GM19468 (cell line): ENCODE measurements at regions not wholly inside any gene's neighbourhood (a gene's known extent, or its start where the extent isn't known, plus 50 kb on each side); places are given as distances from the start of the nearest gene placed in this dataset.
"Not testable (repeated sequence)": the region's sequence is repeated elsewhere in the genome, so short reads cannot be mapped to it uniquely, and the experiment has no call there.

Source experiments
- ATAC-seq: cut with Tn5 transposase; IDR thresholded peaks from one replicate; pipeline ENCODE4 v1.9.1; 2021; ENCODE audit warnings: mild to moderate bottlenecking, moderate library complexity, moderate number of reproducible peaks; ENCODE audit not compliant: unreplicated experiment; ENCODE audit errors: extremely low read depth

DNA sequence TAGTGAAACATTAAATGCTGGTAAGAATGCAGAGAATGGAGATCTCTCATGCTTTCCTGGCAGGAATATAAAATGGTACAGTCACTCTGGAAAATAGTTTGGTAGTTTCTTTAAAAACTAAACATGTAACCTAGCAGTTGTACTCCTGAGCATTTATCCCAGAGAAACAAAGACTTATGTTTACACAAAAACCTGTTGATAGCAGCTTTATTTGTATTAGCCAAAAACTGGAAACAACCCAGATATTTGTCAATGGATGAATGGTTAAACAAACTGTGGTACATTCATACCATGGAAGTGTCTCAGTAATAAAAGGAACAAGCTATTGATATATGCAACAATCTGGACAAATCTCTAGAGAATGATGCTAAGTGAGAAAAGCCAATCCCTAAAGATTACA is 81.7 kb upstream of the CTAGE1 start:
- ATAC-seq = no peak

- ATAC-seq = no peak
Measured at GRCh38 chr18:22503803-22504202, 86.1 kb upstream of the CTAGE1 start.

- ATAC-seq = no peak
Measured at GRCh38 chr18:22504251-22505030, 86.7 kb upstream of the CTAGE1 start.

- ATAC-seq = no peak
Measured at GRCh38 chr18:22505141-22505591, 87.5 kb upstream of the CTAGE1 start.

- no peak for ATAC-seq
Measured at GRCh38 chr18:22507055-22507454, 89.3 kb upstream of the CTAGE1 start.

DNA sequence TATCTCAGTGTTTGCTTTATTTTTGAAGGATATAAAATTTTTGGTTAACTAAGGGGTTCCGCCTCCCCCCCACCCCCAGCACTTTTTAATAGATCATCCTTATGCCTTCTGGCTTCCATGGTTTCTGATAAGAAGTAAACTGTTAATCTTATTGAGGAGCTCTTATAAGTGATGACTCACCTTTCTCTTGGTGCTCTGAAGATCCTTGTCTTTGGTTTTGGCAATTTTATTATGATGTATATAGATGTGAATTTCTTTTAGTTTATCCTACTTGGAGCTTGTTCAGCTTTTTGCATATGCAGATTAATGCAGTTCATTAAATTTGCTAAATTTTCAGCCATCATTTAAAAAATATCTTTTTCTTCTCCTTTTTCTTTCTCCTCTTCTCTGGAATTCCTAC is 91.7 kb upstream of the CTAGE1 start:
- no peak for ATAC-seq

GRCh38 chr18:22510697-22511096 is 93.0 kb upstream of the CTAGE1 start:
- no peak for ATAC-seq

- no peak for ATAC-seq
Measured at GRCh38 chr18:22513721-22514481, 96.2 kb upstream of the CTAGE1 start.

- no peak for ATAC-seq
Measured at GRCh38 chr18:22514655-22515054, 96.9 kb upstream of the CTAGE1 start.

GRCh38 chr18:22515250-22515649 is 97.5 kb upstream of the CTAGE1 start:
- no peak for ATAC-seq

GRCh38 chr18:22517356-22517755 is 99.6 kb upstream of the CTAGE1 start:
- ATAC-seq = no peak

DNA sequence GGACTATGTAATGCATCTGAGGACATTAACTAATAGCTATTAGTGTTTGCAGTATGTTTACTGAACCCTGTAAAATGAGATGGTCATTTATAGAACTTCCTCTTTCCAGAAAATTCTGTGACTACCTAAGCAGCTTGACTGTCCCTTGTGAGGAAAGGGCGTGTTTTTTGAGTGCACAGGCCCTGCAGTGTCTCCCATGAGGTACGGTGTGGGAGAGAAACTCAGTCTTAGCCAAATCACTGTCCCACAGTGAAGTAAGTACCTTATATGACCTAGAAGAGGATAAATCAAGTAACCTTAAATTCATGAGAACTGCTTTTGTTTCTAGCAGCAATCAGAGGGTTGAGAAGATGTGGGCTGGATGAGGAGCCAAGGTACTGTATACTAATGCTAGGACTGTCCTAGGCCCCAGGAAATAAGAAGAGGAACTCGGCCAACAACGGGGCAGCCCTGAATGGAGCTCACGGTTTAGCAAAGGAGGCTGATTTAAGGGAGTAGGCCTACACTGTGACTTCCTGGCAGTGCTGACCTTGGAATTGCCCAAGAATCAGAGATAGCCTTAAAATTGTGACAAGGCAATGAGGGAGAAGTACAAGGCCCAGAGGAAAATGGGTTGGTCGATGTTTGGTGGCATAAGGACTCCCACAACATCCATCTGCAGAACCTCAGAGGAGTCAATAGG is 103.5 kb upstream of the CTAGE1 start:
- no peak for ATAC-seq

- ATAC-seq = no peak
Measured at GRCh38 chr18:22523481-22523880, 105.8 kb upstream of the CTAGE1 start.

DNA sequence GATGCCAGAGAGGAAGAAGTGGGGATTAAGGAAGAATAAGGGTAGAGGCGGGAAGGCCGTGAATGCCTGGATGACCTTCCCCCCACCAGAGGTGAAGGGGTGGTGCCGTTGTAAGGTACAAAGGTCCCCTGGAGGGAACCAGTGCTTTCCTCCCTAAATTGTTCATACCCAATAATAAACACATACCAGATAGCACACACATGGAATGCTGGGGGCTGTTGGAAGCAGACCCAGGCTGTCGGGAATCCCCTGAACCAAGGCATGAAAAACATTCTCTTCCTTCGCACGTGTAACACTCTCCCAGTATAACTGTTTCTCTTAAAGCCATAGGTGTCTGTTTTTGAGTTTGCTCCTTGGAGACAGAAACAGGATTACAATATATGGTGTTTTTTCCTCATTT is 107.1 kb upstream of the CTAGE1 start:
- no peak for ATAC-seq

DNA sequence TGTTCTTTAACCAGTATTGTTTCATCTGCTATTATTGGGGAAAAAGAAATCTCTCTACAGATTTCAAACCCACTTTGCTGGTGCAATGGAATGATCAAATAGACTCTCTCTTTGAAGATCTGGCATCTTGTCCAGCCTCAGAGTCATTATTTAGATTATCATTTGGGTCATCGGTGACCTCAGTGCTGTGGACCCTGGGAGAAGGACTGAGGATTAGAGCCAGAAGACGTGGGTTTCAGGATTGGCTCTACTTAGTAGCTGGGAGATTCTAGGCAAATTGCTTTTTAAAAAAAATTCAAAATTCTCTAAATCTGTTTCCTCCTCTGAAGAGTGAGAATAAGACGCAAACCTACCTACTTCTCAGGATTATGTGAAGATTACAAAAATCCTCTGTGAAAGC is 107.6 kb upstream of the CTAGE1 start:
- ATAC-seq = no peak

DNA sequence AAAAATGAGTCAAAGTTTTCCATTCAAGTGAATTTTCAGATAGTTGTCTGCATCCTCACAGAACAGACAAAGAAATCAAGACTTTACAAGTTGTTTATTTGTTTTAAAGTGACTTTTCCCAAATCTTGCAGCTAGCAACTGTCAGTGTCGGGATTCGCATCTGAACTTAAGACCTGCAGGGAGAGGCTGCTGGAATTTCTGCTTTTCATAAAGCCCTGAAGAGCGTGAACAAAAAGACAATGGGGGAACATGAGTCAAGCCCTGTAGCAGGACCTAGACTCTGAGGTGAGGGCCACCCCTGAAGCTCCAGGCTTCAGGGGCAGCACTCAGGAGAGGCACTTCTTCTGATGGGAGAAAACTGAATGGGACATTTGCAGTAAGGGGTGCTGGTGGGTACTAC is 108.2 kb upstream of the CTAGE1 start:
- ATAC-seq = no peak

- ATAC-seq = no peak
Measured at GRCh38 chr18:22528291-22528690, 110.6 kb upstream of the CTAGE1 start.

DNA sequence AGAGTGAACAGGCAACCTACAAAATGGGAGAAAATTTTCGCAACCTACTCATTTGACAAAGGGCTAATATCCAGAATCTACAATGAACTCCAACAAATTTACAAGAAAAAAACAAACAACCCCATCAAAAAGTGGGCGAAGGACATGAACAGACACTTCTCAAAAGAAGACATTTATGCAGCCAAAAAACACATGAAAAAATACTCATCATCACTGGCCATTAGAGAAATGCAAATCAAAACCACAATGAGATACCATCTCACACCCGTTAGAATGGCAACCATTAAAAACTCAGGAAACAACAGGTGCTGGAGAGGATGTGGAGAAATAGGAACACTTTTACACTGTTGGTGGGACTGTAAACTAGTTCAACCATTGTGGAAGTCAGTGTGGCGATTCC is 117.0 kb upstream of the CTAGE1 start:
- ATAC-seq = not testable (repeated sequence)

DNA sequence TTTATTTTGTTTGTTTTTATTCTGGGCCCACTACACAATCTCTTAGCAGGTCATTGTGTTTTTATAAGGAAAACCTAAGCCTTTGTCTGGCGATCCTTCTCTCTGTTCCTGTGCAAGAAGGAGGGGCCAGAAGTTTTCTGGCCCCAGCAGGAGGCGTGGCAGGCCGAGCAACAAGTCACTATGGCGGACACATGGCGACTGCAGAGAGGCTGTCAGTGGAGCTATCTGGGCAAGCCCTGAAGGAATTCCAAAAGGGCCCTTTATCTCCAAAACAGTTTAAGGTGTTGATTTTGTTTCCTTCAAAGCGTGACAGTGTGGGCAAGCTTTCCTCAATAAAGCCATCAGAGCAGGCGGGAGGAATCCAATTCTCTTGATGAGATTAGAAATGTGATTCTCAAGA is 118.8 kb upstream of the CTAGE1 start:
- no peak for ATAC-seq

- ATAC-seq = no peak
Measured at GRCh38 chr18:22538426-22538825, 120.7 kb upstream of the CTAGE1 start.
